Activated CD8-positive, alpha-beta memory T cell treated with anti-CD3 and anti-CD28 coated beads, Interleukin-2, amount 10 ng/mL, durations not matched to agents 7 days and 5 days (primary cell): ENCODE measurements at regions not wholly inside any gene's neighbourhood (a gene's known extent, or its start where the extent isn't known, plus 50 kb on each side); places are given as distances from the start of the nearest gene placed in this dataset.

Source experiments
- ATAC-seq: fragments of 150-1000 bp; cut with Tn5 transposase; one replicate; pipeline ENCODE4 v1.10.0; 2021; ENCODE audit warnings: moderate library complexity
- CTCF ChIA-PET: fragments of 350-600 bp; sonication (Branson Sonifier 250); formaldehyde crosslinking; loops from one replicate; lab custom pipeline; 2021; ENCODE audit warnings: antibody characterized with exemption; lab: Charles Lee
- DNase-seq: peaks from one replicate; pipeline ENCODE4 v3.0.0-alpha.2; 2020
- H3K27ac Mint-ChIP-seq: one replicate; pipeline ENCODE4 v1.8.0; 2021; ENCODE audit warnings: mild to moderate bottlenecking, mixed read lengths
- H3K27me3 Mint-ChIP-seq: one replicate; pipeline ENCODE4 v1.8.0; 2021; ENCODE audit warnings: mixed read lengths
- H3K36me3 Mint-ChIP-seq: one replicate; pipeline ENCODE4 v1.8.0; 2021; ENCODE audit warnings: mild to moderate bottlenecking, mixed read lengths
- H3K4me1 Mint-ChIP-seq: one replicate; pipeline ENCODE4 v1.8.0; 2021; ENCODE audit warnings: mixed read lengths
- H3K4me3 Mint-ChIP-seq: one replicate; pipeline ENCODE4 v1.8.0; 2021; ENCODE audit warnings: mild to moderate bottlenecking, moderate library complexity, mixed read lengths
- H3K9me3 Mint-ChIP-seq: one replicate; pipeline ENCODE4 v1.8.0; 2022; ENCODE audit warnings: low read depth, mixed read lengths

- Mint-ChIP-seq H3K27me3 (peaks cover 35% of the 10 kb centered on the region), H3K4me3 (no peak overlapping the region), H3K4me1 (no peaks in the 10 kb centered on the region), H3K36me3 (no peaks in the 10 kb centered on the region), H3K9me3 (no peaks in the 10 kb centered on the region), H3K27ac (no peak overlapping the region)
- CTCF ChIA-PET: no interaction called here
- ATAC-seq (no peak), DNase-seq (no peak)
Observed at GRCh38 chr11:70829134-70829885, 423.1 kb downstream of the SHANK2 start.

- ATAC-seq (no peak), DNase-seq (no peak)
- CTCF ChIA-PET: no interaction called here
- Mint-ChIP-seq H3K4me1 (no peaks in the 10 kb centered on the region), H3K9me3 (no peaks in the 10 kb centered on the region), H3K4me3 (no peak overlapping the region), H3K27ac (no peak overlapping the region), H3K36me3 (no peaks in the 10 kb centered on the region), H3K27me3 (peaks cover 29% of the 10 kb centered on the region)
Observed at GRCh38 chr11:70829886-70830272, 422.5 kb downstream of the SHANK2 start.

GRCh38 chr11:70833011-70833410, 419.4 kb downstream of the SHANK2 start:
- Mint-ChIP-seq H3K4me1 (no peaks in the 10 kb centered on the region), H3K4me3 (no peak overlapping the region), H3K27me3 (peaks cover 2% of the 10 kb centered on the region), H3K36me3 (no peaks in the 10 kb centered on the region), H3K27ac (no peak overlapping the region), H3K9me3 (no peaks in the 10 kb centered on the region)
- CTCF ChIA-PET: no interaction called here
- ATAC-seq: no peak
- no peak for DNase-seq

- Mint-ChIP-seq H3K27me3 (no peaks in the 10 kb centered on the region), H3K27ac (no peak overlapping the region)
Observed at GRCh38 chr11:70833554-70833953, 418.8 kb downstream of the SHANK2 start.

GRCh38 chr11:70834277-70834940, 418.0 kb downstream of the SHANK2 start:
- Mint-ChIP-seq H3K36me3 (no peaks in the 10 kb centered on the region), H3K4me3 (no peak overlapping the region), H3K9me3 (peaks cover 3% of the 10 kb centered on the region), H3K27me3 (no peaks in the 10 kb centered on the region), H3K27ac (no peak overlapping the region), H3K4me1 (no peaks in the 10 kb centered on the region)
- DNase-seq (no peak), ATAC-seq (no peak)
- CTCF ChIA-PET: no interaction called here

More at GRCh38 chr11:70833554-70833953, 418.8 kb downstream of the SHANK2 start:
- no peaks in the 10 kb centered on the region for H3K4me1 Mint-ChIP-seq
- DNase-seq (no peak), ATAC-seq (no peak)
- peaks cover 3% of the 10 kb centered on the region for H3K9me3 Mint-ChIP-seq
- H3K4me3 Mint-ChIP-seq: no peak overlapping the region
- CTCF ChIA-PET: no interaction called here
- H3K36me3 Mint-ChIP-seq: no peaks in the 10 kb centered on the region

- ATAC-seq (no peak), DNase-seq (no peak)
- CTCF ChIA-PET: no interaction called here
- H3K36me3 Mint-ChIP-seq: no peaks in the 10 kb centered on the region
- peaks cover 3% of the 10 kb centered on the region for H3K9me3 Mint-ChIP-seq
- no peak overlapping the region for H3K4me3 Mint-ChIP-seq
- H3K4me1 Mint-ChIP-seq: no peaks in the 10 kb centered on the region
- no peak overlapping the region for H3K27ac Mint-ChIP-seq
- H3K27me3 Mint-ChIP-seq: no peaks in the 10 kb centered on the region
Observed at GRCh38 chr11:70834984-70835560, 417.3 kb downstream of the SHANK2 start.

- Mint-ChIP-seq H3K27me3 (no peaks in the 10 kb centered on the region), H3K4me3 (no peak overlapping the region), H3K9me3 (peaks cover 3% of the 10 kb centered on the region), H3K36me3 (no peaks in the 10 kb centered on the region), H3K27ac (no peak overlapping the region), H3K4me1 (no peaks in the 10 kb centered on the region)
- ATAC-seq (no peak), DNase-seq (no peak)
- CTCF ChIA-PET: no interaction called here
Observed at GRCh38 chr11:70836071-70836470, 416.3 kb downstream of the SHANK2 start.

- CTCF ChIA-PET: no interaction called here
Observed at GRCh38 chr11:70838198-70838597, 414.2 kb downstream of the SHANK2 start.

GRCh38 chr11:70839851-70840250, 412.5 kb downstream of the SHANK2 start:
- H3K9me3 Mint-ChIP-seq: peaks cover 3% of the 10 kb centered on the region
- CTCF ChIA-PET: no interaction called here
- no peak overlapping the region for H3K4me3 Mint-ChIP-seq
- H3K27ac Mint-ChIP-seq: no peak overlapping the region
- no peaks in the 10 kb centered on the region for H3K4me1 Mint-ChIP-seq
- no peaks in the 10 kb centered on the region for H3K27me3 Mint-ChIP-seq
- ATAC-seq (no peak), DNase-seq (no peak)
- no peaks in the 10 kb centered on the region for H3K36me3 Mint-ChIP-seq

More at GRCh38 chr11:70838198-70838597, 414.2 kb downstream of the SHANK2 start:
- Mint-ChIP-seq H3K27me3 (no peaks in the 10 kb centered on the region), H3K4me3 (no peak overlapping the region), H3K36me3 (no peaks in the 10 kb centered on the region), H3K9me3 (peaks cover 3% of the 10 kb centered on the region), H3K27ac (no peak overlapping the region), H3K4me1 (no peaks in the 10 kb centered on the region)
- no peak for DNase-seq
- no peak for ATAC-seq

- no peaks in the 10 kb centered on the region for H3K36me3 Mint-ChIP-seq
- peaks cover 3% of the 10 kb centered on the region for H3K9me3 Mint-ChIP-seq
- CTCF ChIA-PET: no interaction called here
- H3K4me3 Mint-ChIP-seq: no peak overlapping the region
- no peaks in the 10 kb centered on the region for H3K27me3 Mint-ChIP-seq
- no peaks in the 10 kb centered on the region for H3K4me1 Mint-ChIP-seq
- ATAC-seq (no peak), DNase-seq (no peak)
- no peak overlapping the region for H3K27ac Mint-ChIP-seq
Observed at GRCh38 chr11:70841264-70841663, 411.1 kb downstream of the SHANK2 start.

GRCh38 chr11:70842256-70842655, 410.1 kb downstream of the SHANK2 start:
- DNase-seq (no peak), ATAC-seq (no peak)
- Mint-ChIP-seq H3K27me3 (no peaks in the 10 kb centered on the region), H3K4me1 (no peaks in the 10 kb centered on the region), H3K9me3 (peaks cover 3% of the 10 kb centered on the region), H3K4me3 (no peak overlapping the region), H3K27ac (no peak overlapping the region), H3K36me3 (no peaks in the 10 kb centered on the region)
- CTCF ChIA-PET: no interaction called here

GRCh38 chr11:70842701-70843100, 409.7 kb downstream of the SHANK2 start:
- Mint-ChIP-seq H3K4me3 (no peak overlapping the region), H3K4me1 (no peaks in the 10 kb centered on the region), H3K27ac (no peak overlapping the region), H3K27me3 (no peaks in the 10 kb centered on the region), H3K36me3 (no peaks in the 10 kb centered on the region), H3K9me3 (peaks cover 3% of the 10 kb centered on the region)
- CTCF ChIA-PET: no interaction called here
- DNase-seq (no peak), ATAC-seq (no peak)

GRCh38 chr11:70843906-70844305, 408.5 kb downstream of the SHANK2 start:
- ATAC-seq (no peak), DNase-seq (no peak)
- no peaks in the 10 kb centered on the region for H3K27me3 Mint-ChIP-seq
- CTCF ChIA-PET: no interaction called here
- H3K9me3 Mint-ChIP-seq: no peaks in the 10 kb centered on the region
- H3K4me1 Mint-ChIP-seq: no peaks in the 10 kb centered on the region
- no peak overlapping the region for H3K4me3 Mint-ChIP-seq
- no peaks in the 10 kb centered on the region for H3K36me3 Mint-ChIP-seq
- H3K27ac Mint-ChIP-seq: no peak overlapping the region

GRCh38 chr11:70844387-70844786, 408.0 kb downstream of the SHANK2 start:
- no peak overlapping the region for H3K4me3 Mint-ChIP-seq
- no peaks in the 10 kb centered on the region for H3K9me3 Mint-ChIP-seq
- H3K4me1 Mint-ChIP-seq: no peaks in the 10 kb centered on the region
- H3K27ac Mint-ChIP-seq: no peak overlapping the region
- DNase-seq (no peak), ATAC-seq (no peak)
- H3K27me3 Mint-ChIP-seq: no peaks in the 10 kb centered on the region
- CTCF ChIA-PET: no interaction called here
- no peaks in the 10 kb centered on the region for H3K36me3 Mint-ChIP-seq
